Endothelial cell of umbilical vein (primary cell): ENCODE measurements at regions not wholly inside any gene's neighbourhood (a gene's known extent, or its start where the extent isn't known, plus 50 kb on each side); places are given as distances from the start of the nearest gene placed in this dataset.

Source experiments
- CTCF ChIP-seq, 2 donors: IDR thresholded peaks; 1 replicate in 1 of 2; 2 replicates in 1 of 2; pipeline ENCODE4 v1.5.1; 2011; ENCODE audit warnings: low read length in 2 of 2, mild to moderate bottlenecking in 2 of 2, moderate library complexity in 2 of 2, control low read depth in 1 of 2, inconsistent platforms in 1 of 2, low read depth in 1 of 2; ENCODE audit not compliant: insufficient read depth in 1 of 2; ENCODE audit errors: extremely low read depth in 1 of 2
- EZH2 ChIP-seq: IDR thresholded peaks from 2 replicates; pipeline ENCODE4 v1.6.1; 2012; ENCODE audit warnings: borderline replicate concordance, low read depth, mild to moderate bottlenecking, moderate library complexity, low read length, inconsistent platforms; ENCODE audit not compliant: severe bottlenecking
- GATA2 ChIP-seq: IDR thresholded peaks from 2 replicates; pipeline ENCODE4 v1.7.0; 2011; ENCODE audit warnings: low read depth, mild to moderate bottlenecking, moderate library complexity, mixed read lengths, low read length; ENCODE audit not compliant: insufficient read length, insufficient read depth
- JUN ChIP-seq: IDR thresholded peaks from 2 replicates; pipeline ENCODE4 v1.6.1; 2011; ENCODE audit warnings: borderline replicate concordance, low read depth; ENCODE audit not compliant: insufficient read length, insufficient read depth
- MAX ChIP-seq: IDR thresholded peaks from 2 replicates; pipeline ENCODE4 v1.6.1; 2011; ENCODE audit not compliant: insufficient read depth, insufficient read length
- MYC ChIP-seq: IDR thresholded peaks from one replicate; pipeline ENCODE4 v1.6.1; 2011; ENCODE audit warnings: mild to moderate bottlenecking, low read depth, low read length
- POLR2A ChIP-seq: IDR thresholded peaks from 2 replicates; pipeline ENCODE4 v1.6.1; 2012; ENCODE audit warnings: low read depth, mild to moderate bottlenecking, control low read depth, low read length
- POLR2AphosphoS5 ChIP-seq: IDR thresholded peaks from 2 replicates; pipeline ENCODE4 v1.6.1; 2012; ENCODE audit warnings: low read depth, mild to moderate bottlenecking, control low read depth, low read length, moderate library complexity; ENCODE audit not compliant: insufficient read depth

DNA sequence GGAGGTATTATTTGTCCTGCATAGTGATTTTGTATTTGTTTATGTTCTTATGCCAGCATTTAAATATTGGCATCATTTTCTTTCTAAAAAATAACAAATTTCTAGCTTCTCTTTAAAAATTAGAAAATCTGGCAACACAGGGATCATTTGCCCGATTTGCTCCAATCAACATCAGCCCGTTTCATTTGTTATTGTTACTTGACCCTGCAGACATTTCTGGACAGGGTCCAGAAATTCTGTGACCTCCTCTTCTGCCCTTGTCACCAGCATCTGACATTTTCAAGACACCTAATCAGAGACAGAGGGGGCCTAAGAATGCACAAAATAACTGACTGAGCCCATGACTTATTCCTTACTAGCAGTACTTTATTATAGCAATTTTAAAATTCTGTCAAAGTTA, 253.3 kb downstream of the MREG start:
- TF ChIP-seq POLR2A = no peak
- TF ChIP-seq CTCF (IDR thresholded peaks at IDR 0.05; ENCODE audit: extremely low read depth in 1 of 2, insufficient read depth in 1 of 2, low read depth in 1 of 2, low read length in 2 of 2) = no peak
- no peak for TF ChIP-seq POLR2AphosphoS5
- no peak for TF ChIP-seq EZH2
- no peak for TF ChIP-seq JUN
- TF ChIP-seq GATA2 = no peak
- no peak for TF ChIP-seq MYC
- no peak for TF ChIP-seq MAX
